GM10248 (cell line): ENCODE measurements at regions not wholly inside any gene's neighbourhood (a gene's known extent, or its start where the extent isn't known, plus 50 kb on each side); places are given as distances from the start of the nearest gene placed in this dataset.

Experiments used
- CTCF ChIA-PET: fragments of 300-600 bp; sonication (Branson Sonifier 250); formaldehyde crosslinking; extraction: SDS; loops from one replicate; lab custom pipeline; 2021; ENCODE audit warnings: antibody characterized with exemption; lab: Yijun Ruan, JAX
- POLR2A ChIA-PET: fragments of 350-650 bp; sonication (Branson Sonifier 250); formaldehyde crosslinking; extraction: SDS; loops from one replicate; lab custom pipeline; 2020; ENCODE audit warnings: antibody characterized with exemption; lab: Yijun Ruan, JAX
- DNase-seq: peaks from one replicate; pipeline ENCODE4 v3.0.0; 2012; ENCODE audit errors: extremely low spot score
- TF ChIP-seq, protein P1 (sequence below): IDR thresholded peaks from 2 replicates; pipeline ENCODE4 v1.5.1; 2012; ENCODE audit warnings: mild to moderate bottlenecking, low read depth; ENCODE audit errors: extremely low read depth, missing control alignments, control extremely low read depth

- no peak for DNase-seq
- ChIA-PET CTCF (interaction anchor here (1.0 to 7.9 kb wide), 7 partner anchors 8 to 282 kb away, joined by 3 to 83 read pairs (median 6); no protein-coding TSS in a partner anchor), POLR2A (no interaction called here)
- TF ChIP-seq, protein P1, sequence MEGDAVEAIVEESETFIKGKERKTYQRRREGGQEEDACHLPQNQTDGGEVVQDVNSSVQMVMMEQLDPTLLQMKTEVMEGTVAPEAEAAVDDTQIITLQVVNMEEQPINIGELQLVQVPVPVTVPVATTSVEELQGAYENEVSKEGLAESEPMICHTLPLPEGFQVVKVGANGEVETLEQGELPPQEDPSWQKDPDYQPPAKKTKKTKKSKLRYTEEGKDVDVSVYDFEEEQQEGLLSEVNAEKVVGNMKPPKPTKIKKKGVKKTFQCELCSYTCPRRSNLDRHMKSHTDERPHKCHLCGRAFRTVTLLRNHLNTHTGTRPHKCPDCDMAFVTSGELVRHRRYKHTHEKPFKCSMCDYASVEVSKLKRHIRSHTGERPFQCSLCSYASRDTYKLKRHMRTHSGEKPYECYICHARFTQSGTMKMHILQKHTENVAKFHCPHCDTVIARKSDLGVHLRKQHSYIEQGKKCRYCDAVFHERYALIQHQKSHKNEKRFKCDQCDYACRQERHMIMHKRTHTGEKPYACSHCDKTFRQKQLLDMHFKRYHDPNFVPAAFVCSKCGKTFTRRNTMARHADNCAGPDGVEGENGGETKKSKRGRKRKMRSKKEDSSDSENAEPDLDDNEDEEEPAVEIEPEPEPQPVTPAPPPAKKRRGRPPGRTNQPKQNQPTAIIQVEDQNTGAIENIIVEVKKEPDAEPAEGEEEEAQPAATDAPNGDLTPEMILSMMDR = no peak
These were observed 67.9 kb upstream of the AMZ2 start for GRCh38 chr17:68179926-68180285.

GRCh38 chr17:68182011-68182306 is 65.9 kb upstream of the AMZ2 start:
- ChIA-PET CTCF (interaction anchor here (0.6 to 7.9 kb wide), 11 partner anchors 10 to 284 kb away, joined by 3 to 83 read pairs (median 6); no protein-coding TSS in a partner anchor), POLR2A (interaction anchor here (0.6 kb wide), 1 partner anchor 264 kb away, joined by 3 read pairs; no protein-coding TSS in a partner anchor)
- TF ChIP-seq, protein P1 = no peak
- peak; percentile 30 for DNase-seq

- CTCF ChIA-PET = interaction anchor here (1.0 to 7.9 kb wide), 5 partner anchors 9 to 22 kb away, joined by 3 to 83 read pairs (median 19); no protein-coding TSS in a partner anchor
- POLR2A ChIA-PET = no interaction called here
- peak; percentile 60 for DNase-seq
- TF ChIP-seq, protein P1 = no peak
These were observed 64.8 kb upstream of the AMZ2 start for GRCh38 chr17:68182940-68183551.

DNA sequence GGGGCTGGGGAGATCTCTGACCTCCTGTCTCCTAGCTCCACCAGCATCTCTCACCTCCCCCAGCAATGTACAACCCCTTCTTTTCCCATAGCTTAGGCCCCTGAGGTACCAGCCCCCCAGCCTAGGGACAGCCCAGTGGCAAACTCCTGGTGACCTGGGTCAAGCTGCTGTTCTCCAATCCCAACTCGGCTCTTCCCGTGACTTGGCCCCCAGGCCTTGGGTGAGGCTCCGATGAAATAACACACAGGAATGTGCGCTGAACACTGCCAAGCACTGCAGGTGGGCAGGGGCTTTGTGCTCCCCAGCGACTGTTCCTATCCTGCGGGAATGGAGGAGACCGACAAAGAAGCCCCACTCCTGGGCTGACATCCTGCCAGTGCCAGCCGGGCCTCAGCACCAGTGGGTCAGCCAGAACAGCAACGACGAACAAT is 63.7 kb upstream of the AMZ2 start:
- ChIA-PET POLR2A (interaction anchor here (0.5 kb wide), 1 partner anchor 100 kb away, joined by 4 read pairs; no protein-coding TSS in a partner anchor), CTCF (interaction anchor here (0.7 to 7.9 kb wide), 3 partner anchors 11 to 215 kb away, joined by 3 to 83 read pairs (median 5); no protein-coding TSS in a partner anchor)
- no peak for DNase-seq
- TF ChIP-seq, protein P1 = no peak

GRCh38 chr17:68184816-68185436 is 62.9 kb upstream of the AMZ2 start:
- peak; percentile 76 for DNase-seq
- POLR2A ChIA-PET = no interaction called here
- CTCF ChIA-PET = interaction anchor here (0.9 to 7.9 kb wide), 5 partner anchors 8 to 278 kb away, joined by 3 to 83 read pairs (median 3); no protein-coding TSS in a partner anchor
- TF ChIP-seq, protein P1 = no peak

DNA sequence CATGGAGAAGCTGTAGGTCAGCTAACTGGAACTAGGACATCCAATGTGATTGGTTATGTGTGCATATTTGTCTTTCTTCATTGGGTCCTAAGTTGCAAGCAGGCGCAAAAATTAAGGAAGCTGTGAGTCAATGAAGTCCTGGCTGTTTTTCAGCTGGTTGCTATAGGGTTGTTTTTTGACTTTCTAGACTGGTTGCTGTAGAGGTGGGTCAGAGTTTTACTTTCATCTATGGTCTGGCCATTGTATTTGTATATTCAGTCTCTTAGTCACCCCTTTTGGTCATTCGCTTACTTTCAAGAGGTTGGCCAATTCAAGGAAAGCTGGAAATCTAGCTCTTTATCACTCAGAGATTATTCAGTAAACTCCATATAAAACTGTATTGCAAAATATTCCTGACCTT is 62.0 kb upstream of the AMZ2 start:
- DNase-seq = peak; percentile 31
- POLR2A ChIA-PET = interaction anchor here (0.7 kb wide), 1 partner anchor 149 kb away, joined by 4 read pairs; no protein-coding TSS in a partner anchor
- CTCF ChIA-PET = interaction anchor here (0.9 to 7.9 kb wide), 7 partner anchors 9 to 277 kb away, joined by 3 to 83 read pairs (median 3); no protein-coding TSS in a partner anchor
- TF ChIP-seq, protein P1 = no peak
